ENCODE measurements at regions not wholly inside any gene's neighbourhood (a gene's known extent, or its start where the extent isn't known, plus 50 kb on each side); places are given as distances from the start of the nearest gene placed in this dataset.

DNA sequence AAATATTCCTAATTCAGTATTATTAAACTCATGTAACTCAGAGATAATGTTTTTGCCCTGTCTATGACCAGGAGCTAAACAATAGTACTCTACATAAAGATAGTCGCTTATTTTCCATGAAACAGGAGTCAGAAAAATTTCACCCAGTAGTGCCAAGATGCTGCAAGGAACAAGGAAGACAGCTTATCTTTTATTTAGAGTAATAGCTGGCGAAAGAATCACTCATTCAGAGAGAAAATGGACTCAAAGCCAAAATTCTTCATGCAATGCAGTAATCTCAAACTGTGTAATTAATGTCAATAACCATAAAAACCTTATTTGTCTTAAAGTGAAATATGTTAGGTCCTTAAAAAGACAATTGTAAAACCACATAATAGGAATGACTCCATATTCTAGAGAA lies 477.8 kb downstream of the ANKRD50 start:
- Mint-ChIP-seq H3K27ac (ENCODE audit: unreplicated experiment) (no peak overlapping the region), H3K4me3 (ENCODE audit: unreplicated experiment) (no peak overlapping the region), H3K27me3 (ENCODE audit: low read depth, unreplicated experiment) (no peaks in the 10 kb centered on the region), H3K36me3 (ENCODE audit: low read depth, unreplicated experiment) (no peaks in the 10 kb centered on the region), H3K9me3 (ENCODE audit: unreplicated experiment) (no peaks in the 10 kb centered on the region), H3K4me1 (ENCODE audit: low read depth, unreplicated experiment) (no peaks in the 10 kb centered on the region)
- H3K27me3 ChIP-seq (ENCODE audit: insufficient read depth, low read length) = no peaks in the 10 kb centered on the region
- H3K9me3 ChIP-seq (ENCODE audit: insufficient read depth, low read depth, low read length) = no peaks in the 10 kb centered on the region
- H3K9ac ChIP-seq (ENCODE audit: low read length) = no peak overlapping the region
- DNase-seq (ENCODE audit: low read depth) (peak; percentile 72), FAIRE-seq (no peak)
- H3K27ac ChIP-seq (ENCODE audit: low read depth, low read length) = no peak overlapping the region
- no peaks in the 10 kb centered on the region for H4K20me1 ChIP-seq (ENCODE audit: insufficient read depth, low read length)
- H3K4me1 ChIP-seq (ENCODE audit: insufficient read depth, low read length) = no peaks in the 10 kb centered on the region
- no peak overlapping the region for H3K4me3 ChIP-seq (ENCODE audit: insufficient read depth, low read depth, low read length)
- H2AFZ ChIP-seq (ENCODE audit: low read depth, low read length) = no peak overlapping the region
- TF ChIP-seq, protein P1, sequence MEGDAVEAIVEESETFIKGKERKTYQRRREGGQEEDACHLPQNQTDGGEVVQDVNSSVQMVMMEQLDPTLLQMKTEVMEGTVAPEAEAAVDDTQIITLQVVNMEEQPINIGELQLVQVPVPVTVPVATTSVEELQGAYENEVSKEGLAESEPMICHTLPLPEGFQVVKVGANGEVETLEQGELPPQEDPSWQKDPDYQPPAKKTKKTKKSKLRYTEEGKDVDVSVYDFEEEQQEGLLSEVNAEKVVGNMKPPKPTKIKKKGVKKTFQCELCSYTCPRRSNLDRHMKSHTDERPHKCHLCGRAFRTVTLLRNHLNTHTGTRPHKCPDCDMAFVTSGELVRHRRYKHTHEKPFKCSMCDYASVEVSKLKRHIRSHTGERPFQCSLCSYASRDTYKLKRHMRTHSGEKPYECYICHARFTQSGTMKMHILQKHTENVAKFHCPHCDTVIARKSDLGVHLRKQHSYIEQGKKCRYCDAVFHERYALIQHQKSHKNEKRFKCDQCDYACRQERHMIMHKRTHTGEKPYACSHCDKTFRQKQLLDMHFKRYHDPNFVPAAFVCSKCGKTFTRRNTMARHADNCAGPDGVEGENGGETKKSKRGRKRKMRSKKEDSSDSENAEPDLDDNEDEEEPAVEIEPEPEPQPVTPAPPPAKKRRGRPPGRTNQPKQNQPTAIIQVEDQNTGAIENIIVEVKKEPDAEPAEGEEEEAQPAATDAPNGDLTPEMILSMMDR (IDR thresholded peaks at IDR 0.05; ENCODE audit: insufficient read depth, low read depth, low read length) = no peak
- TF ChIP-seq EZH2 (IDR thresholded peaks at IDR 0.05; ENCODE audit: insufficient read depth, low read length) = no peak
- H3K36me3 ChIP-seq (ENCODE audit: insufficient read depth, low read length) = no peaks in the 10 kb centered on the region
- no peak overlapping the region for H3K4me2 ChIP-seq (ENCODE audit: low read length)
- H3K79me2 ChIP-seq (ENCODE audit: insufficient read depth, low read length) = no peaks in the 10 kb centered on the region

- H3K27ac ChIP-seq (ENCODE audit: low read depth, low read length) = no peak overlapping the region
- DNase-seq (ENCODE audit: low read depth) = no peak
- H3K79me2 ChIP-seq (ENCODE audit: insufficient read depth, low read length) = no peaks in the 10 kb centered on the region
- no peak for TF ChIP-seq EZH2 (IDR thresholded peaks at IDR 0.05; ENCODE audit: insufficient read depth, low read length)
- TF ChIP-seq, protein P1 (IDR thresholded peaks at IDR 0.05; ENCODE audit: insufficient read depth, low read depth, low read length) = no peak
- Mint-ChIP-seq H3K27me3 (ENCODE audit: low read depth, unreplicated experiment) (no peaks in the 10 kb centered on the region), H3K4me1 (ENCODE audit: low read depth, unreplicated experiment) (no peaks in the 10 kb centered on the region), H3K36me3 (ENCODE audit: low read depth, unreplicated experiment) (no peaks in the 10 kb centered on the region), H3K4me3 (ENCODE audit: unreplicated experiment) (no peak overlapping the region), H3K9me3 (ENCODE audit: unreplicated experiment) (peaks cover 7% of the 10 kb centered on the region), H3K27ac (ENCODE audit: unreplicated experiment) (no peak overlapping the region)
- no peaks in the 10 kb centered on the region for H3K27me3 ChIP-seq (ENCODE audit: insufficient read depth, low read length)
- H2AFZ ChIP-seq (ENCODE audit: low read depth, low read length) = no peak overlapping the region
- no peaks in the 10 kb centered on the region for H3K9me3 ChIP-seq (ENCODE audit: insufficient read depth, low read depth, low read length)
- H3K4me3 ChIP-seq (ENCODE audit: insufficient read depth, low read depth, low read length) = no peak overlapping the region
- H3K4me1 ChIP-seq (ENCODE audit: insufficient read depth, low read length) = no peaks in the 10 kb centered on the region
- H4K20me1 ChIP-seq (ENCODE audit: insufficient read depth, low read length) = no peaks in the 10 kb centered on the region
- no peak for FAIRE-seq
- H3K36me3 ChIP-seq (ENCODE audit: insufficient read depth, low read length) = no peaks in the 10 kb centered on the region
- H3K4me2 ChIP-seq (ENCODE audit: low read length) = no peak overlapping the region
- no peak overlapping the region for H3K9ac ChIP-seq (ENCODE audit: low read length)
These were observed 468.7 kb downstream of the ANKRD50 start for GRCh38 chr4:124243671-124244366.

DNA sequence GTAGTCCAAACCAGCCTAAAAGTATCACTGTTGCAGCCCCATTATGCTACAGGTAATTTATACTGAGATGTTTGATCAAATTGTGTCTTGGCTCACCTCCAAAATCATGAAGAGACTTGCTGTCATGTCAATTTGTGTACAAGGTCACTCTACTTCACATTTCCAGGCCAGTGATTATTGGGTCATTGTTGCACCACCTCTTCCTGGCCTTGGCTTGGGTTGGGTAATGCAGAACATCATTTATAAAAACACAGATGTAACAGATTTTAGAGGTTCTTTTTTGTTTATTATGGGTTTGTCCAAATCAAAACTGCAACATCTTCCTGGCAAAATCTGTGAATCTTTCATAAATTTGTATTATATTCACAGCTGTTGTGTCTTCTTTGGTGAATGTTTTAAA lies 459.5 kb downstream of the ANKRD50 start:
- no peak overlapping the region for H3K4me3 ChIP-seq (ENCODE audit: insufficient read depth, low read depth, low read length)
- H3K4me1 Mint-ChIP-seq (ENCODE audit: low read depth, unreplicated experiment) = no peaks in the 10 kb centered on the region
- H3K27me3 ChIP-seq (ENCODE audit: insufficient read depth, low read length) = no peaks in the 10 kb centered on the region
- no peak overlapping the region for H3K9ac ChIP-seq (ENCODE audit: low read length)
- H3K9me3 Mint-ChIP-seq (ENCODE audit: unreplicated experiment) = no peaks in the 10 kb centered on the region
- H3K4me1 ChIP-seq (ENCODE audit: insufficient read depth, low read length) = no peaks in the 10 kb centered on the region
- H3K27me3 Mint-ChIP-seq (ENCODE audit: low read depth, unreplicated experiment) = no peaks in the 10 kb centered on the region
- no peaks in the 10 kb centered on the region for H3K9me3 ChIP-seq (ENCODE audit: insufficient read depth, low read depth, low read length)
- H2AFZ ChIP-seq (ENCODE audit: low read depth, low read length) = no peak overlapping the region
- FAIRE-seq (no peak), DNase-seq (ENCODE audit: low read depth) (no peak)
- H3K4me3 Mint-ChIP-seq (ENCODE audit: unreplicated experiment) = no peak overlapping the region
- H3K27ac ChIP-seq (ENCODE audit: low read depth, low read length) = no peak overlapping the region
- H3K79me2 ChIP-seq (ENCODE audit: insufficient read depth, low read length) = no peaks in the 10 kb centered on the region
- no peaks in the 10 kb centered on the region for H3K36me3 ChIP-seq (ENCODE audit: insufficient read depth, low read length)
- no peak for TF ChIP-seq EZH2 (IDR thresholded peaks at IDR 0.05; ENCODE audit: insufficient read depth, low read length)
- TF ChIP-seq, protein P1 (IDR thresholded peaks at IDR 0.05; ENCODE audit: insufficient read depth, low read depth, low read length) = no peak
- no peaks in the 10 kb centered on the region for H4K20me1 ChIP-seq (ENCODE audit: insufficient read depth, low read length)
- no peaks in the 10 kb centered on the region for H3K36me3 Mint-ChIP-seq (ENCODE audit: low read depth, unreplicated experiment)
- H3K4me2 ChIP-seq (ENCODE audit: low read length) = no peak overlapping the region
- H3K27ac Mint-ChIP-seq (ENCODE audit: unreplicated experiment) = no peak overlapping the region
